IPS-NIHi7 (cell line): ENCODE measurements at regions not wholly inside any gene's neighbourhood (a gene's known extent, or its start where the extent isn't known, plus 50 kb on each side); places are given as distances from the start of the nearest gene placed in this dataset.
"Not testable (repeated sequence)": the region's sequence is repeated elsewhere in the genome, so short reads cannot be mapped to it uniquely, and the experiment has no call there.

Experiments used
- DNase-seq: peaks from one replicate; pipeline ENCODE4 v3.0.0; 2012; ENCODE audit warnings: mixed read lengths; ENCODE audit errors: extremely low spot score

DNA sequence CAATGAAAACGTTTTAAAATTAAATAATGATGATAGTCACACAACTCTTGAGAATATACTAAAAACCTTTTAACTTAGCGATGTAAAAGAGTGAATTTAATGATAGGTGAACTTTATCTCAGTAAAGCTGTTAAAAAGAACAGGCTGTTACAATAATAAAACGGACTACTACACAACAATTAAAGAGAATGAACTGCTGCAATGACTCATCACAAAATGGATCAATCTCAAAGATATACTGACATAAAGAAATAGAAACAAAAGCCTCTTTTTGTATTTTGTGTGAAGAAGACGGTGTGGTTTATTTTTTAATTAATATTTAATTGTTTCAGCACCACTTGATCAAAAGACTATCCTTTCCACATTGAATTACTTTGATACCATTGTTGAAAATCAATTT, 352.4 kb upstream of the GJE1 start:
- DNase-seq = no peak

DNA sequence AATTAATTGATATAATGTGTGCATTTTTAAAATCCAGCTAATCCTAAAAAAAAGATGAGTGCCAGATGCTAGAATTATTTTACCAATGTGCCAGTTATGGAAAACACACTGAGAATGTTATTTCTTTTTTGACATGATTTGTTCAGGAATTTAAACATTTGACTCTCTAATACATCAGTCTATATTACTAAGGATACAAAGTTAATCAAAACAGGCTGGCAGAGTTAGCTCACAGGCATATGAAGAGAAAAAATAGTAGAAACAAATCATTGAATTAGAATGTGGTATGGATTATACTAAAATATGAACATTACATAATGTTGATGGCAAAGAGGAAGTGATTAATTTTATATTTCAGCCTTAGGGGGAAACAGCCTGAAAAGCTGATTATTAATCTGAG, 368.3 kb upstream of the GJE1 start:
- no peak for DNase-seq

GRCh38 chr6:141758430-141758829, 374.3 kb upstream of the GJE1 start:
- DNase-seq = no peak

- DNase-seq = no peak
Observed at GRCh38 chr6:141753180-141753579, 379.5 kb upstream of the GJE1 start.

DNA sequence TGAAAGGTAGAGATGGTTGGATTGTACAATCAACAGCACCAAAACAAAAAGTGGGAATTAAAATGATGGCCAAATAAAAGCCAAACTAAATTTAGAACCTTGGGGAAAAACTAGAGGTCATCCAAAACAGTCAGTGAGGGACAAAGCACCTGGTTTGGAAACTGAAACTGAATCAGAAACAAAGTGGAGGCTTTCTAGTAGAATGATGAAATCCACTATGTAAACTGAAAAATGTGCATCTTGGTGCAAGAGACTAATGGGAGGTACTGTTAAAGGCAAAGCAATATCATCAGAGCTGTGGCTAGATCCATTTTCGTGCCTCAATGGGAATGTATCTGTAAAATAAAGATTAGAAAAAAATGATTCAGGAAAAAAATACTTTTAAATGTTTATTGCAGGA, 380.0 kb upstream of the GJE1 start:
- no peak for DNase-seq

DNA sequence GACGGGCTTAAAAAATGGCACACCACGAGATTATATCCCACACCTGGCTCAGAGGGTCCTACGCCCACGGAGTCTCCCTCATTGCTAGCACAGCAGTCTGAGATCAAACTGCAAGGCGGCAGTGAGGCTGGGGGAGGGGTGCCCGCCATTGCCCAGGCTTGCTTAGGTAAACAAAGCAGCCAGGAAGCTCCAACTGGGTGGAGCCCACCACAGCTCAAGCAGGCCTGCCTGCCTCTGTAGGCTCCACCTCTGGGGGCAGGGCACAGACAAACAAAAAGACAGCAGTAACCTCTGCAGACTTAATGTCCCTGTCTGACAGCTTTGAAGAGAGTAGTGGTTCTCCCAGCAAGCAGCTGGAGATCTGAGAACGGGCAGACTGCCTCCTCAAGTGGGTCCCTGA, 386.4 kb upstream of the GJE1 start:
- DNase-seq = not testable (repeated sequence)

- no peak for DNase-seq
Observed at GRCh38 chr6:141744971-141745370, 387.8 kb upstream of the GJE1 start.

GRCh38 chr6:141744194-141744925, 388.4 kb upstream of the GJE1 start:
- DNase-seq = no peak

- no peak for DNase-seq
Observed at GRCh38 chr6:141736104-141736503, 396.6 kb upstream of the GJE1 start.

- DNase-seq = no peak
Observed at GRCh38 chr6:141735126-141735525, 397.6 kb upstream of the GJE1 start.

GRCh38 chr6:141734071-141734840, 398.5 kb upstream of the GJE1 start:
- DNase-seq = no peak

GRCh38 chr6:141729146-141729545, 403.6 kb upstream of the GJE1 start:
- no peak for DNase-seq

DNA sequence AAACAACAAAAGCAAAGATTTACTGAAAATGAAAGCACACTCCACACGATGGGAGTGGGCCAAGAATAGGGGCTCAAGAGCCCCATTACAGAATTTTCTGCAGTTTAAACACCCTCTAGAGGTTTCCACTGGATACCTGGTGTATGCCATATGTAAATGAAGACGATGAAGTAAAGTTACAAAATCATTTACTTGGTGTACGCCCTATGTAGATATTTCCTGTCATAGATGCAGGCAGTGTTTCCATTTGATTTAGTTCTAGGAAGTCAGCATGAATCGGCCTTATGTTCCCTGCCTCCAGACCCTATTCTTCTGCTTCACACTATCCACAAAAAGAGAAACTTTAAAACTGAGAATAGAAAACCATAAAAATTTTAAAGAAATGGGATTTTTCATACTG, 404.4 kb upstream of the GJE1 start:
- DNase-seq = no peak

- DNase-seq = peak; percentile 15
Observed at GRCh38 chr6:141726248-141726647, 406.5 kb upstream of the GJE1 start.

GRCh38 chr6:141724731-141725130, 408.0 kb upstream of the GJE1 start:
- DNase-seq = no peak

GRCh38 chr6:141719476-141719875, 413.2 kb upstream of the GJE1 start:
- no peak for DNase-seq

- no peak for DNase-seq
Observed at GRCh38 chr6:141705431-141705830, 427.3 kb upstream of the GJE1 start.

DNA sequence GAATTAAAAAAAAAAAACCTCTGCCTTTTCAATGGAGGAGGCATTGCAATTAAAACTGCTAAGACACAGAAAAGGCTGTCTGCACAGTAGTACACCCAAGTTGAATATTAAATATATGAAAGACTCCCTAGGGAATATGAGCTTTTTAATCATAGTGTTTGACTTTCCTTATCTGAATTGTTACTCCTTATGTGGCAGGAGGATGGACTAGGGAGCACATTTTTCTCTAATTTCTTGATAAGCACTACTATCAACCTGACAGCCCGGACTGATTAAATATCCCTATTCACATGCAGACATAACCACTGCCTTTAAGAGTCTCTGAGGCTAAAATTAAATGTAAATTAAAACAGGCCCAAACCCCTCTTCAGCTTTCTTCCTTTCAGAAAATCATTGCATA, 428.6 kb upstream of the GJE1 start:
- no peak for DNase-seq

GRCh38 chr6:141701732-141702131, 431.0 kb upstream of the GJE1 start:
- DNase-seq = no peak

GRCh38 chr6:141700819-141701218, 431.9 kb upstream of the GJE1 start:
- no peak for DNase-seq

DNA sequence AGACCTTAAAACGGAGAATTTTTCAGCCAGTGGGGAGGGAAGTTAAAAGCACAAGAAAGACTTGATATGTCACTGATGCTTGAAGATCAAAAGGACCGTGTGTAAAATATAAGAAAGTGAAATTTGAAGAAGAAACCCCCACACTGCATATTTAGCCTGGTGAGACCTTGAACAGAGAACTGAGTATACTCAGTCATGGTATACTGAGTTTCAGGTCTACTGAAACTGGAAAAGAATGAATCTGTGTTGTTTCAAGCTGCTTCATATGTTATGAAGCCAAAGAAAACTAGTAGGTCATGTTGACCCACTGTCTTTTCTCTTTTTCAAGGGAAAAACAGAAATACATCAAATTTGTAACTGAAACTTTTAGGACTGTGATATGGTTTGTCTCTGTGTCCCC, 443.8 kb upstream of the GJE1 start:
- DNase-seq = no peak

- DNase-seq = no peak
Observed at GRCh38 chr6:141685416-141685815, 447.3 kb upstream of the GJE1 start.

- no peak for DNase-seq
Observed at GRCh38 chr6:141682391-141682790, 450.3 kb upstream of the GJE1 start.
